ENCODE measurements at regions not wholly inside any gene's neighbourhood (a gene's known extent, or its start where the extent isn't known, plus 50 kb on each side); places are given as distances from the start of the nearest gene placed in this dataset.

DNA sequence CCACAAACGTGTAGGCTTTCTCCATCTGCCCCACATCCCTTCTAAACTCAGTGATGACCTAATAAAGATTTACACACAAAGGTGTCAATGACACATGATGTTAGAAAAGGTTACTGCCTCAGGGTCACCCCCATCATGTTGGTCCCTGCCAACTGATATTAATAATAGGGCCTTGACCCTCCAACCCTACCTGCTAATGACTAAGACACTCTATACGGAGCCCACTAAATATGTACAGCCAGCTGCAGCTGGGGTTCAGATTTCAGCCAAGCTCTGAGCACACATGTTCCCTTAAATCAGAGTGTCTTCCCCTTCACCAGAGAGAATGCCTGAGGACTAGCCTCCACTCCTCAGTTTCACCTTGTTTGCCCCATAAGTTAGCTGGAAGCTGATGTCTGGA is 67.4 kb upstream of the SNRPB2 start:
- H3K4me2 ChIP-seq (ENCODE audit: control insufficient read depth, insufficient read depth) = no peak overlapping the region
- no peaks in the 10 kb centered on the region for H3K9me3 ChIP-seq (replicated peaks; ENCODE audit: control insufficient read depth, insufficient read depth, low read length)
- FAIRE-seq = no peak
- in situ Hi-C loops (cut with MboI) = no loop called here
- BruUV-seq (replicated peaks) = no TSS peak
- H3K27me3 ChIP-seq (replicated peaks in 1 of 2; ENCODE audit: control insufficient read depth in 2 of 2, insufficient read depth in 2 of 2, low read length in 1 of 2) = no peaks in the 10 kb centered on the region; a peak in 1 of 4 replicates
- ChIA-PET CTCF (no interaction called here), RAD21 (ENCODE audit: unreplicated experiment) (no interaction called here), SMC1A (ENCODE audit: uncharacterized antibody, unreplicated experiment) (no interaction called here), POLR2A (no interaction called here)
- ATAC-seq = no peak
- no peak for DNase-seq (ENCODE audit: low read depth, low spot score)
- H3K9ac ChIP-seq (ENCODE audit: control insufficient read depth, insufficient read depth, low read length) = no peak overlapping the region
- H3K36me3 ChIP-seq (ENCODE audit: control insufficient read depth in 2 of 2, insufficient read depth in 2 of 2, low read length in 1 of 2) = no peaks in the 10 kb centered on the region
- H3K4me3 ChIP-seq = no peak overlapping the region
- 38% methylated on average over 2 of the region's 2 CpGs for WGBS (ENCODE audit: insufficient coverage, insufficient replicate concordance, low lambda C conversion rate, missing lambda C conversion rate)
- H3K79me2 ChIP-seq (ENCODE audit: control insufficient read depth, insufficient read depth, low read length) = no peaks in the 10 kb centered on the region
- H2AFZ ChIP-seq (ENCODE audit: control insufficient read depth, low read depth, low read length) = no peak overlapping the region
- no peaks in the 10 kb centered on the region for H4K20me1 ChIP-seq (ENCODE audit: control insufficient read depth, insufficient read depth)
- intact Hi-C loops (cut with micrococcal nuclease; ENCODE audit: unreplicated experiment) = no loop called here
- TF ChIP-seq NFYA (IDR thresholded peaks at IDR 0.05; ENCODE audit: borderline replicate concordance, low read depth, low read length) (no peak), WRNIP1 (IDR thresholded peaks at IDR 0.05; ENCODE audit: borderline replicate concordance, low read depth, low read length) (no peak), CREB1 (IDR thresholded peaks at IDR 0.05; ENCODE audit: low read depth) (no peak), HDGF (IDR thresholded peaks at IDR 0.05) (no peak), SPI1 (IDR thresholded peaks at IDR 0.05; ENCODE audit: borderline replicate concordance, insufficient read depth, low read depth, low read length) (no peak), CBX3 (IDR thresholded peaks at IDR 0.05; ENCODE audit: borderline replicate concordance, low read depth) (no peak), SMAD1 (IDR thresholded peaks at IDR 0.05; ENCODE audit: low read depth, partially characterized antibody) (no peak), LARP7 (IDR thresholded peaks at IDR 0.05) (no peak), MTA2 (IDR thresholded peaks at IDR 0.05; ENCODE audit: low read depth) (no peak), SP1 (IDR thresholded peaks at IDR 0.05; ENCODE audit: low read depth, low read length) (no peak), IKZF1 (conservative IDR thresholded peaks at IDR 0.05) (no peak), SUPT20H (IDR thresholded peaks at IDR 0.05; ENCODE audit: borderline replicate concordance, control insufficient read depth, low read depth, low read length) (no peak), ETV6 (conservative IDR thresholded peaks at IDR 0.05 in 1 of 2, IDR thresholded peaks at IDR 0.05 in 1 of 2; ENCODE audit: borderline replicate concordance in 1 of 2, low read depth in 1 of 2) (no peak), HDAC6 (IDR thresholded peaks at IDR 0.05; ENCODE audit: unreplicated experiment) (no peak), RUNX3 (IDR thresholded peaks at IDR 0.05; ENCODE audit: low read length) (no peak), NRF1 (conservative IDR thresholded peaks at IDR 0.05; ENCODE audit: low read depth, low read length) (no peak)
- TF ChIP-seq, protein P1, sequence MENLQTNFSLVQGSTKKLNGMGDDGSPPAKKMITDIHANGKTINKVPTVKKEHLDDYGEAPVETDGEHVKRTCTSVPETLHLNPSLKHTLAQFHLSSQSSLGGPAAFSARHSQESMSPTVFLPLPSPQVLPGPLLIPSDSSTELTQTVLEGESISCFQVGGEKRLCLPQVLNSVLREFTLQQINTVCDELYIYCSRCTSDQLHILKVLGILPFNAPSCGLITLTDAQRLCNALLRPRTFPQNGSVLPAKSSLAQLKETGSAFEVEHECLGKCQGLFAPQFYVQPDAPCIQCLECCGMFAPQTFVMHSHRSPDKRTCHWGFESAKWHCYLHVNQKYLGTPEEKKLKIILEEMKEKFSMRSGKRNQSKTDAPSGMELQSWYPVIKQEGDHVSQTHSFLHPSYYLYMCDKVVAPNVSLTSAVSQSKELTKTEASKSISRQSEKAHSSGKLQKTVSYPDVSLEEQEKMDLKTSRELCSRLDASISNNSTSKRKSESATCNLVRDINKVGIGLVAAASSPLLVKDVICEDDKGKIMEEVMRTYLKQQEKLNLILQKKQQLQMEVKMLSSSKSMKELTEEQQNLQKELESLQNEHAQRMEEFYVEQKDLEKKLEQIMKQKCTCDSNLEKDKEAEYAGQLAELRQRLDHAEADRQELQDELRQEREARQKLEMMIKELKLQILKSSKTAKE (IDR thresholded peaks at IDR 0.05; ENCODE audit: low read depth, poor library complexity, severe bottlenecking) = no peak
- TF ChIP-seq, protein P2, sequence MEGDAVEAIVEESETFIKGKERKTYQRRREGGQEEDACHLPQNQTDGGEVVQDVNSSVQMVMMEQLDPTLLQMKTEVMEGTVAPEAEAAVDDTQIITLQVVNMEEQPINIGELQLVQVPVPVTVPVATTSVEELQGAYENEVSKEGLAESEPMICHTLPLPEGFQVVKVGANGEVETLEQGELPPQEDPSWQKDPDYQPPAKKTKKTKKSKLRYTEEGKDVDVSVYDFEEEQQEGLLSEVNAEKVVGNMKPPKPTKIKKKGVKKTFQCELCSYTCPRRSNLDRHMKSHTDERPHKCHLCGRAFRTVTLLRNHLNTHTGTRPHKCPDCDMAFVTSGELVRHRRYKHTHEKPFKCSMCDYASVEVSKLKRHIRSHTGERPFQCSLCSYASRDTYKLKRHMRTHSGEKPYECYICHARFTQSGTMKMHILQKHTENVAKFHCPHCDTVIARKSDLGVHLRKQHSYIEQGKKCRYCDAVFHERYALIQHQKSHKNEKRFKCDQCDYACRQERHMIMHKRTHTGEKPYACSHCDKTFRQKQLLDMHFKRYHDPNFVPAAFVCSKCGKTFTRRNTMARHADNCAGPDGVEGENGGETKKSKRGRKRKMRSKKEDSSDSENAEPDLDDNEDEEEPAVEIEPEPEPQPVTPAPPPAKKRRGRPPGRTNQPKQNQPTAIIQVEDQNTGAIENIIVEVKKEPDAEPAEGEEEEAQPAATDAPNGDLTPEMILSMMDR (IDR thresholded peaks at IDR 0.05 in 2 of 3, conservative IDR thresholded peaks at IDR 0.05 in 1 of 3; ENCODE audit: control insufficient read depth in 2 of 3, extremely low read depth in 1 of 3, insufficient read depth in 1 of 3, low read depth in 3 of 3, low read length in 3 of 3) = no peak
- TF ChIP-seq, protein P3, sequence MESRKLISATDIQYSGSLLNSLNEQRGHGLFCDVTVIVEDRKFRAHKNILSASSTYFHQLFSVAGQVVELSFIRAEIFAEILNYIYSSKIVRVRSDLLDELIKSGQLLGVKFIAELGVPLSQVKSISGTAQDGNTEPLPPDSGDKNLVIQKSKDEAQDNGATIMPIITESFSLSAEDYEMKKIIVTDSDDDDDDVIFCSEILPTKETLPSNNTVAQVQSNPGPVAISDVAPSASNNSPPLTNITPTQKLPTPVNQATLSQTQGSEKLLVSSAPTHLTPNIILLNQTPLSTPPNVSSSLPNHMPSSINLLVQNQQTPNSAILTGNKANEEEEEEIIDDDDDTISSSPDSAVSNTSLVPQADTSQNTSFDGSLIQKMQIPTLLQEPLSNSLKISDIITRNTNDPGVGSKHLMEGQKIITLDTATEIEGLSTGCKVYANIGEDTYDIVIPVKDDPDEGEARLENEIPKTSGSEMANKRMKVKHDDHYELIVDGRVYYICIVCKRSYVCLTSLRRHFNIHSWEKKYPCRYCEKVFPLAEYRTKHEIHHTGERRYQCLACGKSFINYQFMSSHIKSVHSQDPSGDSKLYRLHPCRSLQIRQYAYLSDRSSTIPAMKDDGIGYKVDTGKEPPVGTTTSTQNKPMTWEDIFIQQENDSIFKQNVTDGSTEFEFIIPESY (IDR thresholded peaks at IDR 0.05) = no peak
- H3K27ac ChIP-seq (ENCODE audit: control insufficient read depth, insufficient read depth) = no peak overlapping the region
- no peaks in the 10 kb centered on the region for H3K4me1 ChIP-seq (ENCODE audit: control insufficient read depth, insufficient read depth, low read length)
